GM12864 (cell line): ENCODE measurements at regions not wholly inside any gene's neighbourhood (a gene's known extent, or its start where the extent isn't known, plus 50 kb on each side); places are given as distances from the start of the nearest gene placed in this dataset.

ENCODE experiments used
- DNase-seq: peaks from one replicate; pipeline ENCODE4 v3.0.0-alpha.2; 2011; ENCODE audit warnings: low read depth
- H3K4me3 ChIP-seq: 2 replicates; pipeline ENCODE4 v1.5.1; 2011; ENCODE audit warnings: mild to moderate bottlenecking, low read depth, low read length, control low read depth
- CTCF ChIP-seq: IDR thresholded peaks from 2 replicates; pipeline ENCODE4 v1.5.1; 2011; ENCODE audit warnings: low read depth, mild to moderate bottlenecking, moderate library complexity, low read length, control low read depth, inconsistent platforms; ENCODE audit errors: missing control alignments

DNA sequence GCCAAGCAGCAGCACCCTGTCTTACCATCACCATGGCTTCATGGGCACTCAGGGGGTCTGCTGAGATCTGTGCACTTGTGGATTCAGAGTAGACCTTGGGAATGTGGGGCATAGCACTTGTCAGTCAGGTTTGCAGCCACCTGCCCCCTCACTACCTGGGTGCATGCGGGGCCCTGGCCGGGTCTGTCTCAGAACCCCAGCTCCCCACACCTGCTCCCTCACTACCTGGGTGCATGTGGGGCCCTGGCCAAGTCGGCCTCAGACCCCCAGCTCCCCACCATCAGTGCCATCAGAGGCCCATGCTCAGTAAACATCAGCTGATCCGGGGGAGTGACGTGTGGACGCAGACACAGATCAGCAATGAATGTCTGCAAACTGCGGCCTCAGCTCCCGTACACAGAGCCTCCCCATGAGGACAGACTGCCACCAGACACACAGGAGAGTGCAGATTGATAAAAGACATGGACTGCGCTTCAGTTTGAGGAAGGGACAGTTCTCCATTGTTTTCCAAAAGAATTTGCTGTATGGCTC is 205.1 kb downstream of the GLI2 start:
- no peak for DNase-seq
- H3K4me3 ChIP-seq: no peak overlapping the region
- no peak for TF ChIP-seq CTCF

- no peak for DNase-seq
- no peak for TF ChIP-seq CTCF
- H3K4me3 ChIP-seq: no peak overlapping the region
Measured at GRCh38 chr2:120941571-120942120, 206.0 kb downstream of the GLI2 start.

- no peak overlapping the region for H3K4me3 ChIP-seq
- TF ChIP-seq CTCF: no peak
Measured at GRCh38 chr2:120942658-120943057, 207.0 kb downstream of the GLI2 start.

DNA sequence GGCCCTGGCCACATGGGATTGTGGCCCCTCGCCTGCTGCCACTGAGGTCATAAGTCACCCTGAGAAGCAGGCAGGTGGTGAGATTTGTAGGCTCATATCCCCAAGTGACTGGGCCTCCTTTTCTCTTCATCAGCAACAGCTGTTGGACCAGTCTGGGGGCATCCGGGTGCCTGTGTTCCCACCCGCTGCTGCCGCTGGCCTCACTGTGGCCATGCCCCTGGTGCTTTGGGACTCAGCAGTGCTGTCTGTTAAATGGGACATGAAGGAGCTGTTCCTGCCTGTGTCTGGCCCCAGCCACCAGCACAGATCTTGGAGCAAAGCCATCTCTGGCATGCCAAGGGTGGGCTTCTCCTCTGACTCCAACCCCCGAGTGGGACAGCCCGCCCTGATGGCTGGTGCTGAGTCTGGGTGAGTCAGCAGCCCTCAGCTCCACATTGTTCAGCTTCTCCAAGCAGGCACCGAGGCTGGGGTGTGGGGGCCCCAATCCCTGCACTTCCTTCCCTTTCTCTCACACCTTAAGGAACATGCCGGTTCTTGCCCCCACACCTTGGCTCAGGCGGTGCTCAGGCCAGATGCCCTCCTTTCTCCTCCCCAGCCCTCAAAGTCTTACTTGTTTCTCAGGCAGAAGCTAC is 207.9 kb downstream of the GLI2 start:
- H3K4me3 ChIP-seq: no peak overlapping the region
- no peak for DNase-seq
- TF ChIP-seq CTCF: no peak

More at GRCh38 chr2:120942658-120943057, 207.0 kb downstream of the GLI2 start:
- no peak for DNase-seq

GRCh38 chr2:120944575-120944974 is 208.9 kb downstream of the GLI2 start:
- no peak overlapping the region for H3K4me3 ChIP-seq
- no peak for TF ChIP-seq CTCF

DNA sequence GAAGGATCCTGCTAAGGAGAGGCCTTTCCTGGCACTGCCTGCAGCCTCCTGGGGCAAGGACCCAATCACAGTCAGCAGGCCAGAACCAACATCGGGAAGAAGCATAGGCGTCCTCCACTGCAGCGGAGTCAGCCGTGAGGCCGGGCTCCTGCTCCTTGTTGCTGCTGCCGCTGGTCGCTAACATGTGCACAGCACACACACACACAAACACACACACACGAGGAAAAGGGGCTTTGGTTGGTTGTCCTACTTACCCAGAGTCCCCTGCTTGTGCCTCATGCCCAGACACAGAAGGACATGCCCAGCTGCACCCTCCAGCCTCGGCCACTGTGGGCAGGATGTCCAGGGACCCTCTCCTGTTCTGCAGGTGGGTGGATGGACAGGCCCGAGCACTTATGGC is 209.4 kb downstream of the GLI2 start:
- no peak for DNase-seq
- no peak overlapping the region for H3K4me3 ChIP-seq
- no peak for TF ChIP-seq CTCF

More at GRCh38 chr2:120944575-120944974, 208.9 kb downstream of the GLI2 start:
- DNase-seq: no peak
